ENCODE measurements at regions not wholly inside any gene's neighbourhood (a gene's known extent, or its start where the extent isn't known, plus 50 kb on each side); places are given as distances from the start of the nearest gene placed in this dataset.
"Not testable (repeated sequence)": the region's sequence is repeated elsewhere in the genome, so short reads cannot be mapped to it uniquely, and the experiment has no call there.

- FAIRE-seq; CTCF ChIA-PET (ENCODE audit: low intra/inter-chr PET ratio); H2AFZ ChIP-seq (ENCODE audit: low read depth, low read length); H3K4me1 ChIP-seq (replicated peaks in 1 of 2; ENCODE audit: control insufficient read depth in 2 of 2, insufficient read depth in 2 of 2, low read length in 2 of 2); H3K4me3 ChIP-seq; H3K27me3 ChIP-seq (ENCODE audit: control insufficient read depth in 2 of 2, insufficient read depth in 2 of 2, low read length in 2 of 2); H3K79me2 ChIP-seq (ENCODE audit: control insufficient read depth, insufficient read depth, low read length); H4K20me1 ChIP-seq (replicated peaks; ENCODE audit: control insufficient read depth, insufficient read depth, low read length); H3K9ac ChIP-seq (ENCODE audit: insufficient read depth in 1 of 2, low read depth in 2 of 2, low read length in 2 of 2); H3K4me2 ChIP-seq (ENCODE audit: insufficient read depth, low read length); intact Hi-C loops (cut with micrococcal nuclease); BruUV-seq (replicated peaks); H3K36me3 ChIP-seq (ENCODE audit: control insufficient read depth, insufficient read depth, low read length); H3K9me1 ChIP-seq (ENCODE audit: control insufficient read depth, insufficient read depth, low read length); H3K9me3 ChIP-seq (replicated peaks; ENCODE audit: control insufficient read depth, insufficient read depth, low read depth, low read length); H3K27ac ChIP-seq (ENCODE audit: extremely low read depth, low read depth, low read length); in situ Hi-C loops (cut with MboI): not testable (repeated sequence)
- WGBS (ENCODE audit: insufficient coverage, low coverage, missing lambda C conversion rate): 0% methylated on average over 2 of the region's 27 CpGs
- POLR2A ChIA-PET: interaction anchor here (1.1 to 1.8 kb wide), 2 partner anchors 11 to 708 kb away, joined by 7 to 18 read pairs; no protein-coding TSS in a partner anchor
- DNase-seq (ENCODE audit: extremely low read depth in 1 of 4, low spot score in 3 of 4): peak in 1 of 4 experiments; percentile 82
- ATAC-seq: peak; percentile 75
- TF ChIP-seq, protein P1, sequence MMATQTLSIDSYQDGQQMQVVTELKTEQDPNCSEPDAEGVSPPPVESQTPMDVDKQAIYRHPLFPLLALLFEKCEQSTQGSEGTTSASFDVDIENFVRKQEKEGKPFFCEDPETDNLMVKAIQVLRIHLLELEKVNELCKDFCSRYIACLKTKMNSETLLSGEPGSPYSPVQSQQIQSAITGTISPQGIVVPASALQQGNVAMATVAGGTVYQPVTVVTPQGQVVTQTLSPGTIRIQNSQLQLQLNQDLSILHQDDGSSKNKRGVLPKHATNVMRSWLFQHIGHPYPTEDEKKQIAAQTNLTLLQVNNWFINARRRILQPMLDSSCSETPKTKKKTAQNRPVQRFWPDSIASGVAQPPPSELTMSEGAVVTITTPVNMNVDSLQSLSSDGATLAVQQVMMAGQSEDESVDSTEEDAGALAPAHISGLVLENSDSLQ (IDR thresholded peaks at IDR 0.05): peak; percentile 75
- TF ChIP-seq MGA (IDR thresholded peaks at IDR 0.05) (peak; percentile 57; the same call in 1 of the 2 replicates), GABPB1 (CRISPR knock-in tag; IDR thresholded peaks at IDR 0.05) (peak; percentile 72; the same call in 1 of the 2 replicates), ZNF143 (CRISPR knock-in tag; IDR thresholded peaks at IDR 0.05) (peak; percentile 68), NRF1 (conservative IDR thresholded peaks at IDR 0.05 in 1 of 2, IDR thresholded peaks at IDR 0.05 in 1 of 2) (peak; percentile 27 to 43; a peak in 1 of 4 replicates)
Measured at GRCh38 chr1:146376309-146376707, 147.5 kb upstream of the NOTCH2NLA start.

All from K562 (cell line).